IMR-90 (cell line): ENCODE measurements at regions not wholly inside any gene's neighbourhood (a gene's known extent, or its start where the extent isn't known, plus 50 kb on each side); places are given as distances from the start of the nearest gene placed in this dataset.

Source experiments
- ATAC-seq: fragments of 200-7000 bp; cut with Tn5 transposase; 2 replicates; pipeline ENCODE4 v1.9.1; 2020; ENCODE audit warnings: low read depth, mild to moderate bottlenecking, moderate library complexity
- BruUV-seq: library from RNA; stranded (reverse); fragments of 400-500 nt; replicated peaks from 2 replicates; lab custom pipeline; 2021; lab: Mats Ljungman, UMichigan
- CTCF ChIA-PET: fragments of 300-600 bp; formaldehyde crosslinking; extraction: SDS; loops from one replicate; lab custom pipeline; 2021; ENCODE audit warnings: antibody characterized with exemption; lab: Yijun Ruan, JAX
- POLR2A ChIA-PET: fragments of 300-600 bp; sonication (Branson Sonifier 250); formaldehyde crosslinking; loops from one replicate; lab custom pipeline; 2022; ENCODE audit warnings: antibody characterized with exemption; ENCODE audit not compliant: unreplicated experiment; lab: Charles Lee
- DNase-seq: peaks from one replicate; pipeline ENCODE4 v3.0.0; 2013
- H2AFZ ChIP-seq: replicated peaks from 2 replicates; pipeline ENCODE3; 2013; ENCODE audit warnings: low read length, mild to moderate bottlenecking; ENCODE audit not compliant: poor library complexity
- H2AK5ac ChIP-seq: 2 replicates; pipeline ENCODE4 v1.6.1; 2013; ENCODE audit warnings: low read depth, low read length, inconsistent platforms
- H2AK9ac ChIP-seq: replicated peaks from 2 replicates; pipeline ENCODE3; 2013; ENCODE audit warnings: mild to moderate bottlenecking, low read depth, low read length, moderate library complexity; ENCODE audit not compliant: poor library complexity
- H2BK120ac ChIP-seq: 2 replicates; pipeline ENCODE4 v1.6.1; 2013; ENCODE audit warnings: low read depth, low read length, inconsistent platforms
- H2BK15ac ChIP-seq: 3 replicates; pipeline ENCODE4 v1.6.1; 2013; ENCODE audit warnings: low read depth, low read length, inconsistent platforms
- H2BK20ac ChIP-seq: 2 replicates; pipeline ENCODE4 v1.6.1; 2013; ENCODE audit warnings: low read depth, mild to moderate bottlenecking, inconsistent platforms, low read length, moderate library complexity
- H2BK5ac ChIP-seq: 2 replicates; pipeline ENCODE4 v1.6.1; 2013; ENCODE audit warnings: mild to moderate bottlenecking, low read depth, low read length, inconsistent platforms; ENCODE audit not compliant: poor library complexity, severe bottlenecking
- H3K14ac ChIP-seq: replicated peaks from 2 replicates; pipeline ENCODE4 v1.6.1; 2013; ENCODE audit warnings: low read depth, low read length, inconsistent platforms
- H3K18ac ChIP-seq: 2 replicates; pipeline ENCODE4 v1.6.1; 2013; ENCODE audit warnings: low read depth, low read length, control low read depth
- H3K23ac ChIP-seq: 2 replicates; pipeline ENCODE4 v1.6.1; 2013; ENCODE audit warnings: low read depth, low read length, inconsistent platforms
- H3K27ac ChIP-seq: 2 replicates; pipeline ENCODE4 v1.5.1; 2013; ENCODE audit warnings: mild to moderate bottlenecking, control low read depth, low read length; ENCODE audit not compliant: insufficient read depth
- H3K27me3 ChIP-seq: 2 replicates; pipeline ENCODE4 v1.6.1; 2013; ENCODE audit warnings: low read length; ENCODE audit not compliant: control insufficient read depth, insufficient read depth
- H3K36me3 ChIP-seq: 2 replicates; pipeline ENCODE4 v1.6.1; 2013; ENCODE audit warnings: low read length, mixed read lengths; ENCODE audit not compliant: control insufficient read depth, insufficient read depth
- H3K4ac ChIP-seq: 2 replicates; pipeline ENCODE4 v1.6.1; 2013; ENCODE audit warnings: low read depth, low read length, inconsistent platforms
- H3K4me1 ChIP-seq: 2 replicates; pipeline ENCODE4 v1.6.1; 2013; ENCODE audit warnings: low read length, mixed read lengths; ENCODE audit not compliant: control insufficient read depth, insufficient read depth
- H3K4me2 ChIP-seq: 2 replicates; pipeline ENCODE4 v1.6.1; 2013; ENCODE audit warnings: low read depth, mild to moderate bottlenecking, control low read depth, low read length, moderate library complexity
- H3K4me3 ChIP-seq: 2 replicates; pipeline ENCODE4 v1.5.1; 2013; ENCODE audit warnings: low read depth, mild to moderate bottlenecking, control low read depth, low read length, moderate library complexity; ENCODE audit not compliant: insufficient read depth
- H3K56ac ChIP-seq: 2 replicates; pipeline ENCODE4 v1.6.1; 2013; ENCODE audit warnings: low read length, inconsistent platforms; ENCODE audit not compliant: insufficient read depth; ENCODE audit errors: extremely low read depth
- H3K79me1 ChIP-seq, 2 experiments: 2 replicates each; pipeline ENCODE4 v1.6.1; 2013; ENCODE audit warnings: low read length in 2 of 2, inconsistent platforms in 1 of 2, low read depth in 1 of 2
- H3K9ac ChIP-seq: 2 replicates; pipeline ENCODE4 v1.6.1; 2013; ENCODE audit warnings: low read depth, low read length, control low read depth
- H3K9me1 ChIP-seq: 2 replicates; pipeline ENCODE4 v1.6.1; 2013; ENCODE audit warnings: low read length, inconsistent platforms; ENCODE audit not compliant: insufficient read depth
- H3K9me3 ChIP-seq: 2 replicates; pipeline ENCODE4 v1.6.1; 2013; ENCODE audit warnings: low read length; ENCODE audit not compliant: control insufficient read depth, insufficient read depth
- H4K20me1 ChIP-seq: 2 replicates; pipeline ENCODE4 v1.6.1; 2013; ENCODE audit warnings: low read length, inconsistent platforms; ENCODE audit not compliant: insufficient read depth
- H4K5ac ChIP-seq: 2 replicates; pipeline ENCODE4 v1.6.1; 2013; ENCODE audit warnings: mild to moderate bottlenecking, low read depth, low read length, control low read depth
- H4K8ac ChIP-seq, 2 experiments: 2 replicates each; pipeline ENCODE4 v1.6.1; 2013; ENCODE audit warnings: low read depth in 2 of 2, low read length in 2 of 2, control low read depth in 1 of 2, inconsistent platforms in 1 of 2
- H4K91ac ChIP-seq: 2 replicates; pipeline ENCODE4 v1.6.1; 2013; ENCODE audit warnings: low read depth, low read length, inconsistent platforms; ENCODE audit not compliant: insufficient read depth
- BHLHE40 ChIP-seq: fragments of 150-350 bp; IDR thresholded peaks from 2 replicates; pipeline ENCODE4 v1.6.1; 2016; ENCODE audit warnings: mild to moderate bottlenecking, low read depth, low read length
- CEBPB ChIP-seq: IDR thresholded peaks from 2 replicates; pipeline ENCODE4 v1.6.1; 2012; ENCODE audit warnings: low read depth, low read length, improper control_type of control experiment
- CHD1 ChIP-seq: IDR thresholded peaks from 2 replicates; pipeline ENCODE4 v1.6.1; 2012; ENCODE audit warnings: low read depth, low read length, improper control_type of control experiment
- FOS ChIP-seq: fragments of 150-350 bp; IDR thresholded peaks from 2 replicates; pipeline ENCODE4 v1.6.1; 2016; ENCODE audit warnings: low read depth, low read length
- MAFK ChIP-seq: IDR thresholded peaks from 2 replicates; pipeline ENCODE4 v1.6.1; 2012; ENCODE audit warnings: low read depth, low read length, improper control_type of control experiment
- MAZ ChIP-seq: IDR thresholded peaks from 2 replicates; pipeline ENCODE4 v1.6.1; 2012; ENCODE audit warnings: low read depth, mild to moderate bottlenecking, low read length, improper control_type of control experiment, moderate library complexity, borderline replicate concordance
- MXI1 ChIP-seq: IDR thresholded peaks from 2 replicates; pipeline ENCODE4 v1.6.1; 2012; ENCODE audit warnings: low read depth, mild to moderate bottlenecking, low read length, moderate library complexity, borderline replicate concordance
- NFE2L2 ChIP-seq: fragments of 150-350 bp; IDR thresholded peaks from 2 replicates; pipeline ENCODE4 v1.6.1; 2016; ENCODE audit warnings: low read depth, mild to moderate bottlenecking, low read length
- POLR2A ChIP-seq: IDR thresholded peaks from 2 replicates; pipeline ENCODE4 v1.6.1; 2012; ENCODE audit warnings: mild to moderate bottlenecking, low read depth, low read length
- RAD21 ChIP-seq: IDR thresholded peaks from 2 replicates; pipeline ENCODE4 v1.6.1; 2012; ENCODE audit warnings: low read length, improper control_type of control experiment
- RCOR1 ChIP-seq: IDR thresholded peaks from 2 replicates; pipeline ENCODE4 v1.6.1; 2012; ENCODE audit warnings: mild to moderate bottlenecking, low read length, improper control_type of control experiment; ENCODE audit not compliant: insufficient replicate concordance
- RFX5 ChIP-seq: IDR thresholded peaks from 2 replicates; pipeline ENCODE4 v1.8.0; 2012; ENCODE audit warnings: low read depth, mild to moderate bottlenecking, low read length, moderate library complexity
- SMC3 ChIP-seq: fragments of 150-350 bp; IDR thresholded peaks from 2 replicates; pipeline ENCODE4 v1.6.1; 2016; ENCODE audit warnings: low read depth, mild to moderate bottlenecking, antibody characterized with exemption, low read length, moderate library complexity
- WGBS, 2 experiments: methylation state at CpG; one replicate each; pipeline versions ENCODE4 v1.1.5 to v1.1.7; 2013; ENCODE audit warnings: missing lambda C conversion rate in 2 of 2; ENCODE audit not compliant: insufficient read length in 1 of 2; ENCODE audit errors: extremely low coverage in 2 of 2; 5-methylcytosine and 5-hydroxymethylcytosine counted together
- dilution Hi-C: fragments of 300-500 bp; cut with HindIII; formaldehyde crosslinking; loops from one replicate; pipeline ENCODE4 v1.14.3; 2018; ENCODE audit warnings: low sequenced_read_pairs; ENCODE audit not compliant: unreplicated experiment
- in situ Hi-C: fragments of 300-500 bp; cut with MboI; formaldehyde crosslinking; loops from 3 replicates; pipeline ENCODE4 v1.14.3; 2019; ENCODE audit warnings: low sequenced_read_pairs, inconsistent platforms, mixed read lengths
- intact Hi-C: fragments of 100-400 bp; cut with micrococcal nuclease; formaldehyde crosslinking; loops from 2 replicates; pipeline ENCODE4 v1.10.0; 2022
- TF ChIP-seq, protein P1 (sequence below): conservative IDR thresholded peaks from 2 replicates; pipeline ENCODE4 v1.5.1; 2012; ENCODE audit warnings: mild to moderate bottlenecking, low read depth, low read length, improper control_type of control experiment
- TF ChIP-seq, protein P2 (sequence below): fragments of 150-350 bp; IDR thresholded peaks from 2 replicates; pipeline ENCODE4 v1.6.1; 2017; ENCODE audit warnings: mild to moderate bottlenecking, antibody characterized with exemption, low read length, low read depth
- TF ChIP-seq, protein P3 (sequence below): fragments of 150-350 bp; IDR thresholded peaks from 2 replicates; pipeline ENCODE4 v1.6.1; 2016; ENCODE audit warnings: low read depth, mild to moderate bottlenecking, low read length, moderate library complexity, borderline replicate concordance

DNA sequence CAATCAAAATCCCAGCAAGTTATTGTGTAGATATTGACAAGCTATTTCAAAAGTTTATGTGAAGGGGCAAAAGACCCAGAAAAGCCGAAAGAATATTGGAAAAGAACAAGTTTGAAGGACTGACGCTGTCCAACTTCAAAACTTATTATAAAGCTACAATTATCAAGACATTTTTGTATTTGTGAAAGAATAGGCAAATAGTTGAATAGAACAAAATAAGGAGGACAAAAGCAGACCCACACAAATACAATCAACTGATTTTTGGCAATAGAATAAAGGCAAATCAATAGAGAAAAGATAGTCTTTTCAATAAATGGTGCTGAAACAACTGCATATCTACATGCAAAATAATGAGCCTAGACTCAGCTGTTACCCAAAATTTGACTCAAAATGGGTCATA, 807.7 kb upstream of the CDH6 start:
- no peak overlapping the region for H4K8ac ChIP-seq
- no peaks in the 10 kb centered on the region for H3K79me1 ChIP-seq
- no peak overlapping the region for H3K56ac ChIP-seq
- ATAC-seq (no peak), DNase-seq (no peak)
- no peak overlapping the region for H2BK15ac ChIP-seq
- WGBS, 2 experiments = no CpG with 5 or more reads among the region's 2 CpGs
- H2BK5ac ChIP-seq = no peak overlapping the region
- intact Hi-C loops = no loop called here
- H3K4me2 ChIP-seq = no peak overlapping the region
- in situ Hi-C loops = no loop called here
- no peak overlapping the region for H3K23ac ChIP-seq
- H4K91ac ChIP-seq = no peak overlapping the region
- H3K9me1 ChIP-seq = no peaks in the 10 kb centered on the region
- H3K18ac ChIP-seq = no peak overlapping the region
- no peak overlapping the region for H2AFZ ChIP-seq
- H3K4me1 ChIP-seq = no peaks in the 10 kb centered on the region
- H3K36me3 ChIP-seq = no peaks in the 10 kb centered on the region
- H3K9me3 ChIP-seq = no peaks in the 10 kb centered on the region
- no TSS peak for BruUV-seq
- no peak overlapping the region for H3K14ac ChIP-seq
- no peak overlapping the region for H3K4ac ChIP-seq
- ChIA-PET CTCF (no interaction called here), POLR2A (no interaction called here)
- H4K5ac ChIP-seq = no peak overlapping the region
- H2BK120ac ChIP-seq = no peak overlapping the region
- H2BK20ac ChIP-seq = no peak overlapping the region
- no peak overlapping the region for H2AK5ac ChIP-seq
- H4K20me1 ChIP-seq = no peaks in the 10 kb centered on the region
- no peak overlapping the region for H3K27ac ChIP-seq
- H3K4me3 ChIP-seq = no peak overlapping the region
- dilution Hi-C loops = no loop called here
- H2AK9ac ChIP-seq = no peak overlapping the region
- no peak overlapping the region for H3K9ac ChIP-seq
- TF ChIP-seq, protein P1, sequence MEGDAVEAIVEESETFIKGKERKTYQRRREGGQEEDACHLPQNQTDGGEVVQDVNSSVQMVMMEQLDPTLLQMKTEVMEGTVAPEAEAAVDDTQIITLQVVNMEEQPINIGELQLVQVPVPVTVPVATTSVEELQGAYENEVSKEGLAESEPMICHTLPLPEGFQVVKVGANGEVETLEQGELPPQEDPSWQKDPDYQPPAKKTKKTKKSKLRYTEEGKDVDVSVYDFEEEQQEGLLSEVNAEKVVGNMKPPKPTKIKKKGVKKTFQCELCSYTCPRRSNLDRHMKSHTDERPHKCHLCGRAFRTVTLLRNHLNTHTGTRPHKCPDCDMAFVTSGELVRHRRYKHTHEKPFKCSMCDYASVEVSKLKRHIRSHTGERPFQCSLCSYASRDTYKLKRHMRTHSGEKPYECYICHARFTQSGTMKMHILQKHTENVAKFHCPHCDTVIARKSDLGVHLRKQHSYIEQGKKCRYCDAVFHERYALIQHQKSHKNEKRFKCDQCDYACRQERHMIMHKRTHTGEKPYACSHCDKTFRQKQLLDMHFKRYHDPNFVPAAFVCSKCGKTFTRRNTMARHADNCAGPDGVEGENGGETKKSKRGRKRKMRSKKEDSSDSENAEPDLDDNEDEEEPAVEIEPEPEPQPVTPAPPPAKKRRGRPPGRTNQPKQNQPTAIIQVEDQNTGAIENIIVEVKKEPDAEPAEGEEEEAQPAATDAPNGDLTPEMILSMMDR = no peak
- TF ChIP-seq MAZ (no peak), MAFK (no peak), CEBPB (no peak), MXI1 (no peak), NFE2L2 (no peak), FOS (no peak), RAD21 (no peak), BHLHE40 (no peak), SMC3 (no peak), RFX5 (no peak), POLR2A (no peak), CHD1 (no peak), RCOR1 (no peak)
- TF ChIP-seq, protein P2, sequence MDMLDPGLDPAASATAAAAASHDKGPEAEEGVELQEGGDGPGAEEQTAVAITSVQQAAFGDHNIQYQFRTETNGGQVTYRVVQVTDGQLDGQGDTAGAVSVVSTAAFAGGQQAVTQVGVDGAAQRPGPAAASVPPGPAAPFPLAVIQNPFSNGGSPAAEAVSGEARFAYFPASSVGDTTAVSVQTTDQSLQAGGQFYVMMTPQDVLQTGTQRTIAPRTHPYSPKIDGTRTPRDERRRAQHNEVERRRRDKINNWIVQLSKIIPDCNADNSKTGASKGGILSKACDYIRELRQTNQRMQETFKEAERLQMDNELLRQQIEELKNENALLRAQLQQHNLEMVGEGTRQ = no peak
- TF ChIP-seq, protein P3, sequence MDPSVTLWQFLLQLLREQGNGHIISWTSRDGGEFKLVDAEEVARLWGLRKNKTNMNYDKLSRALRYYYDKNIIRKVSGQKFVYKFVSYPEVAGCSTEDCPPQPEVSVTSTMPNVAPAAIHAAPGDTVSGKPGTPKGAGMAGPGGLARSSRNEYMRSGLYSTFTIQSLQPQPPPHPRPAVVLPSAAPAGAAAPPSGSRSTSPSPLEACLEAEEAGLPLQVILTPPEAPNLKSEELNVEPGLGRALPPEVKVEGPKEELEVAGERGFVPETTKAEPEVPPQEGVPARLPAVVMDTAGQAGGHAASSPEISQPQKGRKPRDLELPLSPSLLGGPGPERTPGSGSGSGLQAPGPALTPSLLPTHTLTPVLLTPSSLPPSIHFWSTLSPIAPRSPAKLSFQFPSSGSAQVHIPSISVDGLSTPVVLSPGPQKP = no peak
- H3K27me3 ChIP-seq = no peaks in the 10 kb centered on the region
